ENCODE measurements at regions not wholly inside any gene's neighbourhood (a gene's known extent, or its start where the extent isn't known, plus 50 kb on each side); places are given as distances from the start of the nearest gene placed in this dataset.
A peak's percentile ranks its signal among the peaks of the same experiment; 100 is the strongest.

- no peak for TF ChIP-seq CTCF (IDR thresholded peaks at IDR 0.05; ENCODE audit: low read depth, low read length, missing control alignments)
- DNase-seq (ENCODE audit: low read depth), result no peak
- H3K4me3 ChIP-seq (ENCODE audit: low read depth, low read length), result no peak overlapping the region
- in situ Hi-C loops (cut with HindIII; ENCODE audit: low sequenced_read_pairs), result no loop called here
These were observed 836.4 kb downstream of the SLC4A3 start for GRCh38 chr2:220463876-220464275.

DNA sequence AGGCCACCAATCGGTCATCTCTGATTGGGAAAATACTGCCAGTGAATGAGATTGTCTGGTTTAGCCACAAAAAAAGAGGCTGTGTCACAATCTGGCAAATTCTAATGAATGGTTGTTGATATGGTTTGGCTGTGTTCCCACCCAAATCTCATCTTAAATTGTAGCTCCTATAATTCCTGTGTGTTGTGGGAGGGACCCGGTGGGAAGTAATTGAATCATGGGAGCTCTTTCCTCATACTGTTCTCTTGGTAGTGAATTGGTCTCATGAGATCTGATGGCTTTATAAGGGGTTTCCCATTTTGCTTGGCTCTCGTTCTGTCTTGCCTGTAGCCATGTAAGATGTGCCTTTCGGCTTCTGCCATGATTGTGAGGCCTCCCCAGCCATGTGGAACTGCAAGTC lies 838.3 kb downstream of the SLC4A3 start:
- no peak for TF ChIP-seq CTCF (IDR thresholded peaks at IDR 0.05; ENCODE audit: low read depth, low read length, missing control alignments)
- DNase-seq (ENCODE audit: low read depth), result no peak
- in situ Hi-C loops (cut with HindIII; ENCODE audit: low sequenced_read_pairs), result no loop called here
- H3K4me3 ChIP-seq (ENCODE audit: low read depth, low read length), result no peak overlapping the region

DNA sequence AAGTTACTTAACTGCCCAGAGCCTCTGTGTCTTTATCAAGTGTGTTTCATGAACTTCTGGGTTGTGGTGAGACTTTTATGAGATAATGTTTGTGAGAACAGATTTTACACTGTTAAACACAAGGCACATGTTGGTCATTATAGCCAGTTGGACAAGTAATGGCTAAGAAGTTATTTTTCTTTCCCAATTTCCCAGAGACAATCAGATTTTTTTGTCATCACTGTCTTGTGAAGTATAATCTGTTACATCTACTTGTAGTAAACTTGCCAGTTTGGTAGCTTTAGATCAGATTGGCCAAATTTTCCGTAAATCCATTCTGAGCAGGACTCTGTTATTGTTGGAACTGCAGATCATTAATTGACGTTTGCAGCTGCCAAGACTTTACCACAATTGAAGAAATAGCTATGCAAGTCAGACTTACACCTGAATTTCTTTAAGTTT lies 838.8 kb downstream of the SLC4A3 start:
- no peak for TF ChIP-seq CTCF (IDR thresholded peaks at IDR 0.05; ENCODE audit: low read depth, low read length, missing control alignments)
- DNase-seq (ENCODE audit: low read depth), result peak; percentile 51
- in situ Hi-C loops (cut with HindIII; ENCODE audit: low sequenced_read_pairs), result no loop called here
- H3K4me3 ChIP-seq (ENCODE audit: low read depth, low read length), result no peak overlapping the region

- no peak for TF ChIP-seq CTCF (IDR thresholded peaks at IDR 0.05; ENCODE audit: low read depth, low read length, missing control alignments)
- no peak overlapping the region for H3K4me3 ChIP-seq (ENCODE audit: low read depth, low read length)
- no peak for DNase-seq (ENCODE audit: low read depth)
- in situ Hi-C loops (cut with HindIII; ENCODE audit: low sequenced_read_pairs), result no loop called here
These were observed 841.8 kb downstream of the SLC4A3 start for GRCh38 chr2:220469201-220469600.

DNA sequence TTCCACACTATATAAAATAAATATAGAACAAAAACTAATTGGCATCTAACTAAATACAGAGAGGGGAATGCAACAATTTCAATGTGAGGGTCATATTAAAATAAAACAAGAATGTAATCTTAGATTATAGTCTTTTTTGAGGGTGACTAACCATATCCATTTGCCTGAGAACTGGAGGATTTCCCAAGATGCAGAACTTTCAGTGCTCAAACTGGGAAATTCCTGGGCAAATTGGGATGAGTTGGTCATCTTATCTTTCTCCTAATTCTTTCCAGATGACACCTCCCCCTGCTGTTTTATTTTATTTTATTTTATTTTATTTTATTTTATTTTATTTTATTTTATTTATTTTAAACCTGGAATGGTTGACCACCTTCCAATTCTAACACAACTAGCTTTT lies 846.2 kb downstream of the SLC4A3 start:
- TF ChIP-seq CTCF (IDR thresholded peaks at IDR 0.05; ENCODE audit: low read depth, low read length, missing control alignments), result no peak
- DNase-seq (ENCODE audit: low read depth), result no peak
- no peak overlapping the region for H3K4me3 ChIP-seq (ENCODE audit: low read depth, low read length)
- in situ Hi-C loops (cut with HindIII; ENCODE audit: low sequenced_read_pairs), result no loop called here

DNA sequence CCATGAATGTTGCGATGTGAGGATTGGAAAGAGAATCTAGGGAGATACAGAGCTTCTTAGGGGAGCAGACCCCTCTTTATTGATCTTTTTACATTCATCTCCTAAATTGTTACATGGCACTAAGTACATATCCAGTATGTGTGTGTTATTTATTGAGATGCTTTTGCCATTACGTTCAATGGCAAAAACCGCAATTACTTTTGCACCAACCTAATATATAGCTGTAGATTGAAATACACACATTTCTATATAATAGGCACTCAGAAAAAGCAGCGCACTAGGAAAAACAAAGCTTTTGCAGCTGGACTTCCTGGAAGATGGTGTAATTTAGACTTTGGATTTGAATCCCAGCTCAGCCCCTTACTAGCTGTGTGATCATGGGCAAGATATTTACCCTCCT lies 849.4 kb downstream of the SLC4A3 start:
- no peak for DNase-seq (ENCODE audit: low read depth)
- in situ Hi-C loops (cut with HindIII; ENCODE audit: low sequenced_read_pairs), result no loop called here
- no peak for TF ChIP-seq CTCF (IDR thresholded peaks at IDR 0.05; ENCODE audit: low read depth, low read length, missing control alignments)
- H3K4me3 ChIP-seq (ENCODE audit: low read depth, low read length), result no peak overlapping the region

Data from astrocyte of the cerebellum (primary cell).